Peyer's patch (tissue), 4 donors: ENCODE measurements at regions not wholly inside any gene's neighbourhood (a gene's known extent, or its start where the extent isn't known, plus 50 kb on each side); places are given as distances from the start of the nearest gene placed in this dataset.
A peak's percentile ranks its signal among the peaks of the same experiment; 100 is the strongest.

Experiments
- DNase-seq, 3 donors: peaks; one replicate each; pipeline ENCODE4 v3.0.0-alpha.2; 2017 to 2019
- H3K27ac ChIP-seq, 4 donors: fragments of 200-600 bp; sonication (generic); one replicate each; pipeline ENCODE4 v1.5.1; 2016 to 2019
- H3K27me3 ChIP-seq, 2 donors: fragments of 200-600 bp; sonication (generic); one replicate each; pipeline ENCODE4 v1.5.1; 2019
- H3K36me3 ChIP-seq, 3 donors: fragments of 200-600 bp; sonication (generic); one replicate each; pipeline ENCODE4 v1.5.1; 2016 to 2019
- H3K4me1 ChIP-seq, 4 donors: fragments of 200-600 bp; sonication (generic); one replicate each; pipeline ENCODE4 v1.5.1; 2016 to 2019
- H3K4me3 ChIP-seq, 4 donors: fragments of 200-600 bp; sonication (generic); 1 replicate in 3 of 4; 2 replicates in 1 of 4; pipeline ENCODE4 v1.5.1; 2016 to 2019; ENCODE audit warnings: mild to moderate bottlenecking in 1 of 4
- H3K9me3 ChIP-seq, 4 donors: fragments of 200-600 bp; sonication (generic); one replicate each; pipeline ENCODE4 v1.5.1; 2016 to 2019; ENCODE audit warnings: mild to moderate bottlenecking in 1 of 4
- POLR2A ChIP-seq, 2 donors: fragments of 450-650 bp; IDR thresholded peaks; one replicate each; pipeline ENCODE4 v1.5.1; 2017; ENCODE audit warnings: antibody characterized with exemption in 2 of 2, mild to moderate bottlenecking in 2 of 2, moderate library complexity in 2 of 2
- TF ChIP-seq, protein P1 (sequence below), 6 experiments: fragments of 450-650 bp in 4 of 6; fragments of 200-600 bp in 2 of 6; sonication (generic) in 1 of 6; IDR thresholded peaks; one replicate each; pipeline ENCODE4 v1.5.1; 2017 to 2019; ENCODE audit warnings: antibody characterized with exemption in 6 of 6, mild to moderate bottlenecking in 3 of 6, moderate library complexity in 1 of 6

DNA sequence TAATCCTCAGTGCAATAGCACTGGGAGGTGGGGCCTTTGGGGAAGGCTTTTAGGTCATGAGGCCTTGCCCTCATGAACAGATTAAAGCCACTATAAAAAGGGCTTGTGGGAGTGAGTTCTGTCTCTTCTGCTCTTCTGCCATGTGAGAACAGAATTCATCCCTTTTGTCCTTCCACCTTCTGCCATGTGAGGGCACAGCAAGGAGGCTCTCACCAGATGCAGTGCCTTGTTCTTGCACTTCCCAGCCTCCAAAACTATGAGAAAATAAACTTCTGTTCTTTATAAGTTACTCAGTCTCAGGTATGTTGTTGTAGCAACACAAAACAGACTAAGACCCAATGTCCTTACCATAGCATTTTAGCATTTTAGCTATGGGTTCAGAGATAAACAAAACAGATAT is 81.7 kb upstream of the CPLX2 start:
- no peak for DNase-seq
- Histone ChIP-seq H3K36me3 (no peaks in the 10 kb centered on the region), H3K27me3 (no peaks in the 10 kb centered on the region), H3K4me1 (no peaks in the 10 kb centered on the region), H3K4me3 (no peak overlapping the region), H3K27ac (no peak overlapping the region), H3K9me3 (no peaks in the 10 kb centered on the region)
- TF ChIP-seq POLR2A (IDR thresholded peaks at IDR 0.05) = no peak
- TF ChIP-seq, protein P1, sequence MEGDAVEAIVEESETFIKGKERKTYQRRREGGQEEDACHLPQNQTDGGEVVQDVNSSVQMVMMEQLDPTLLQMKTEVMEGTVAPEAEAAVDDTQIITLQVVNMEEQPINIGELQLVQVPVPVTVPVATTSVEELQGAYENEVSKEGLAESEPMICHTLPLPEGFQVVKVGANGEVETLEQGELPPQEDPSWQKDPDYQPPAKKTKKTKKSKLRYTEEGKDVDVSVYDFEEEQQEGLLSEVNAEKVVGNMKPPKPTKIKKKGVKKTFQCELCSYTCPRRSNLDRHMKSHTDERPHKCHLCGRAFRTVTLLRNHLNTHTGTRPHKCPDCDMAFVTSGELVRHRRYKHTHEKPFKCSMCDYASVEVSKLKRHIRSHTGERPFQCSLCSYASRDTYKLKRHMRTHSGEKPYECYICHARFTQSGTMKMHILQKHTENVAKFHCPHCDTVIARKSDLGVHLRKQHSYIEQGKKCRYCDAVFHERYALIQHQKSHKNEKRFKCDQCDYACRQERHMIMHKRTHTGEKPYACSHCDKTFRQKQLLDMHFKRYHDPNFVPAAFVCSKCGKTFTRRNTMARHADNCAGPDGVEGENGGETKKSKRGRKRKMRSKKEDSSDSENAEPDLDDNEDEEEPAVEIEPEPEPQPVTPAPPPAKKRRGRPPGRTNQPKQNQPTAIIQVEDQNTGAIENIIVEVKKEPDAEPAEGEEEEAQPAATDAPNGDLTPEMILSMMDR (IDR thresholded peaks at IDR 0.05) = no peak

DNA sequence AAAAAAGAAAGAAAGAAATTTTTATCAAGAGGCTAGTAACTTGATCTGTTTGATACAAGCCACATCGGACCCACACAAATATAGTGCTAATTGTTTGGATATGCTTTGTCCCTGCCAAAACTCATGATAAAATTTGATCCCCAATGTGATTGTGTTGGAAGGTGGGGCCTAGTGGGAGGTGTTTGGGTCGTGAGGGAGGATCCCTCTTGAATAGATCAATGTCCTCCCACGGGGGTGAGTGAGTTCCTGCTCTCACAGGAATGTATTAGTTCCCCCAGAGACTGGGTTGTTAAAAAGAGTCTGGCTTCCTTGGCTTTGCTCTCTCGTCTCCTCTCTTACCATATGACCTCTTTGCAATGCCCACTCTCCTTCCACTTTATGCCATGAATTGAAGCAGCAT is 80.6 kb upstream of the CPLX2 start:
- no peak overlapping the region for H3K27ac ChIP-seq
- no peak for DNase-seq
- H3K4me3 ChIP-seq = no peak overlapping the region
- H3K4me1 ChIP-seq = no peaks in the 10 kb centered on the region
- no peaks in the 10 kb centered on the region for H3K27me3 ChIP-seq
- H3K9me3 ChIP-seq = no peaks in the 10 kb centered on the region
- no peaks in the 10 kb centered on the region for H3K36me3 ChIP-seq
- TF ChIP-seq, protein P1 (IDR thresholded peaks at IDR 0.05) = no peak
- TF ChIP-seq POLR2A (IDR thresholded peaks at IDR 0.05) = no peak

DNA sequence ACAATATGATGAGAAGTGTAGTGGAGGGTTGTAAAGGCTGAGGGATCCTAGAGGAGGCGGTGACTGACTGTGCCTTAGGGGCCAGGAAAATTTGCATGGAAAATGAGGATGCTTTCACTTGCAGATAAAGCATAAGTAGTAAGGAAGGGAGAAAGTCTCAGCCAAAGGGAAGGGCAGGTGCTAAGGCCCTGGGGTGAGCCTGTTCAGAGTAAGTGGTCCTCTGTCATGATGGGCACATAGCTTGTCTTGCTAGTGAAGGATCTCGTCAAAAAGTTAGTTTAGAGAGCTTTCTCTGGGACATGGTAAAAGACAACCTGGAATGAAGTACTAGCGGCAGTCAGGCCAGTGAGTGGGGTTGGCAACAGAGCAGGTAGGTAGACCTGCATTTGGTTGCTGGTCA is 75.4 kb upstream of the CPLX2 start:
- peaks cover 0 to 11% (median 0%) of the 10 kb centered on the region in 4 donors for H3K4me1 ChIP-seq
- H3K4me3 ChIP-seq = no peak overlapping the region
- TF ChIP-seq POLR2A (IDR thresholded peaks at IDR 0.05) = no peak
- TF ChIP-seq, protein P1 (IDR thresholded peaks at IDR 0.05) = no peak
- peaks cover 0 to 7% (median 0%) of the 10 kb centered on the region in 4 donors for H3K9me3 ChIP-seq
- H3K36me3 ChIP-seq = no peaks in the 10 kb centered on the region
- no peak overlapping the region for H3K27ac ChIP-seq
- no peak for DNase-seq
- H3K27me3 ChIP-seq = peaks cover 0 to 11% of the 10 kb centered on the region in 2 donors

DNA sequence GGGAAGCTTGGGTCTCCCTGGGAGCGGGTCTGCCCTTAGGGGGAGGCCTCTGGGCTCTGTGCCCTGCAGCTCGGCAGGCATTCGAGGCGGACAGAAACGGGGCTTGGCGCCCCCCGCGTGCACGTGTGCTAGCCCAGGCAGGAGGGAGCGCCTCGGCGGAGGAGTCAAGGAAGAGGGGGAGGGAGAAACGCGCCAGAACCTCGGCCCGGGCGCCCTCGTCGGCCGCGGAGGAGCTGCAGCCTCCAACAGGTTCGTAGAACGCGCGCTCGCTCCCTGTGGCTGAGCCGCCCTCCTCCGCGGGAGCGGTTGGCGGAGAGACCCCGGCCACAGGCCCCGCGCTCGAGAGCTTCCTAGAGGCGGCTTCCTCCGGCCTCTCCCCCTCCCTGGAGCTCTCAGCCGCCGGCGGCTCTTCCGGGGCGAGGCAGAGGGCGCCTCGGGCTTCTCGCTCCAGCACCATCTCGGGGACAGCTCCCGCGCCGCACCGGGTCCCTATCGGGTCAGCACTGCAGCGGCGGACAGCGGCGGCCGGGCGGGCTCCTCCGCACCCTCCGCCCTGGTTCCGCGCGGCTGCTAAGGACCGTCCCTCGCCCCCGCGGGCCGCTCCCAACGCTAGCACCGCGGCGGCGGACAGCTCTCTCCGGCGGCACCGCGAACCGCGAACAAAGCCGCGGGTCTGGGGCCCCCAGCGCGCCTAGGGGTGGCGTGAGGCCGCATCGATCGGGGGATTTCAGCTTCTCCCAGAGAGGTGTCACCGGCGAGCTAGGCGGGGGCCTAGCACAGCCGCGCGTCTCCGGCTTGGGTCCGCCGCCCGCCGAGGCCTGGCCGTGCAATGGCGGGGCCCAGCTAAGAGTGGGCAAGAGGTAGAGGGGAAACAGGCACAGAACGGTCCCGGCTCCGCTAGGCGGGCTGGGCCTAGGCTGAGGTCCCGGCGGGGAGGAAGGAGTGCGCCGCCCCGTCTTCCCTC is 74.6 kb upstream of the CPLX2 start:
- Histone ChIP-seq H3K4me1 (peaks cover 0 to 11% (median 0%) of the 10 kb centered on the region in 4 donors), H3K9me3 (peaks cover 0 to 7% (median 0%) of the 10 kb centered on the region in 4 donors), H3K27ac (no peak overlapping the region), H3K36me3 (no peaks in the 10 kb centered on the region), H3K27me3 (peaks cover 0 to 11% of the 10 kb centered on the region in 2 donors), H3K4me3 (no peak overlapping the region)
- DNase-seq = peak; percentile 20 to 81 (median 67)
- TF ChIP-seq, protein P1 (IDR thresholded peaks at IDR 0.05) = no peak
- no peak for TF ChIP-seq POLR2A (IDR thresholded peaks at IDR 0.05)

DNA sequence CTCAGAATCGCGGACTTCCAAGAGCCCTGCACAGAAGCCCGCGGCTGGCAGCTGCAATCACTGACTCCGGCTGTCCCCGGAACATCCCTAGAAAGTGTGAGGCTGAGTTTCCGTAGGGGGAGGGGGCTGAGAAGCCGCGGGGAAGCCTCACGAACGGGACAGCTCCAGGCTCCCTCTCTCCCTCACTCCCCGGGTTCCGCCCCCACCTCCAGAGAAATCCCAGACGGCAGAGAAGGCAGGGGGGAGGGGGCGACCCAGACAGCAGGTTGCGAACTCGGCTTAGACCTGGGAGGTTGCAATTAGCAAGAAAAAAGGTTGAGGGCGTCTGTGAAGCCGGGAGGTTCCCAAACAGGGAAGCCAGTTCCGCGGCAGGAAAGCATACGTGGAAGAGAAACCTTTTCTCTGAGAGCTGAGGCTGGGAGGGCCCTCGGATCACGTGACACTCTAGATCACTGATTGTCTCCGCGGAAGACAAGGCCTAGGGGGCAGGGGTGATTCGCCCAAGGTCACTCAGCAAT is 73.8 kb upstream of the CPLX2 start:
- Histone ChIP-seq H3K27me3 (peaks cover 0 to 11% of the 10 kb centered on the region in 2 donors), H3K9me3 (peaks cover 0 to 7% (median 0%) of the 10 kb centered on the region in 4 donors), H3K36me3 (no peaks in the 10 kb centered on the region), H3K4me3 (no peak overlapping the region), H3K27ac (no peak overlapping the region), H3K4me1 (peaks cover 0 to 11% (median 0%) of the 10 kb centered on the region in 4 donors)
- TF ChIP-seq, protein P1 (IDR thresholded peaks at IDR 0.05) = no peak
- no peak for TF ChIP-seq POLR2A (IDR thresholded peaks at IDR 0.05)
- DNase-seq = no peak
